WTC11 (cell line): ENCODE measurements at regions not wholly inside any gene's neighbourhood (a gene's known extent, or its start where the extent isn't known, plus 50 kb on each side); places are given as distances from the start of the nearest gene placed in this dataset.

ENCODE experiments used
- ATAC-seq: fragments of 200-7000 bp; cut with Tn5 transposase; 2 replicates; pipeline ENCODE4 v1.10.0; 2021; ENCODE audit warnings: mild to moderate bottlenecking, moderate library complexity
- CTCF ChIA-PET: fragments of 300-600 bp; sonication (Branson Sonifier 250); formaldehyde crosslinking; loops from one replicate; lab custom pipeline; 2021; ENCODE audit warnings: antibody characterized with exemption; lab: Charles Lee
- POLR2A ChIA-PET: fragments of 350-600 bp; sonication (Branson Sonifier 250); formaldehyde crosslinking; loops from one replicate; lab custom pipeline; 2021; ENCODE audit warnings: antibody characterized with exemption; lab: Charles Lee
- DNase-seq: peaks from one replicate; pipeline ENCODE4 v3.0.0; 2021; ENCODE audit warnings: low spot score
- H3K27ac Mint-ChIP-seq: 2 replicates; pipeline ENCODE4 v1.8.0; 2021; ENCODE audit warnings: mixed read lengths
- H3K27me3 Mint-ChIP-seq: 2 replicates; pipeline ENCODE4 v1.8.0; 2021; ENCODE audit warnings: low read depth, mild to moderate bottlenecking, moderate library complexity, mixed read lengths
- H3K36me3 Mint-ChIP-seq: 2 replicates; pipeline ENCODE4 v1.8.0; 2021; ENCODE audit warnings: mixed read lengths
- H3K4me1 Mint-ChIP-seq: 2 replicates; pipeline ENCODE4 v1.8.0; 2022; ENCODE audit warnings: mixed read lengths
- H3K4me3 Mint-ChIP-seq: 2 replicates; pipeline ENCODE4 v1.8.0; 2021; ENCODE audit warnings: mild to moderate bottlenecking, moderate library complexity, mixed read lengths
- H3K9me3 Mint-ChIP-seq: 2 replicates; pipeline ENCODE4 v1.8.0; 2021; ENCODE audit warnings: mixed read lengths
- CBFB ChIP-seq: sonication (generic); formaldehyde crosslinking; IDR thresholded peaks from 2 replicates; pipeline ENCODE4 v1.8.1; 2022; ENCODE audit warnings: mild to moderate bottlenecking, low read depth, missing genetic modification reagents
- E2F1 ChIP-seq: sonication (generic); formaldehyde crosslinking; IDR thresholded peaks from 2 replicates; pipeline ENCODE4 v1.8.0; 2022; ENCODE audit warnings: mild to moderate bottlenecking, missing genetic modification reagents
- E2F4 ChIP-seq: sonication (generic); formaldehyde crosslinking; IDR thresholded peaks from 2 replicates; pipeline ENCODE4 v1.8.1; 2022; ENCODE audit warnings: low read depth, mild to moderate bottlenecking, moderate library complexity, missing genetic modification reagents, borderline replicate concordance
- FOXP4 ChIP-seq: sonication (generic); formaldehyde crosslinking; IDR thresholded peaks from 2 replicates; pipeline ENCODE4 v1.8.0; 2022; ENCODE audit warnings: mild to moderate bottlenecking, missing genetic modification reagents
- GTF2I ChIP-seq: fragments of 250-450 bp; sonication (Bioruptor Pico); conservative IDR thresholded peaks from 2 replicates; pipeline ENCODE4 v1.4.0; 2021; ENCODE audit warnings: mild to moderate bottlenecking
- NR1H2 ChIP-seq: sonication (generic); formaldehyde crosslinking; IDR thresholded peaks from 2 replicates; pipeline ENCODE4 v1.9.0; 2021; ENCODE audit warnings: mild to moderate bottlenecking, moderate library complexity, missing genetic modification reagents
- NR2C2 ChIP-seq: sonication (generic); formaldehyde crosslinking; IDR thresholded peaks from 2 replicates; pipeline ENCODE4 v1.8.0; 2022; ENCODE audit warnings: mild to moderate bottlenecking, missing genetic modification reagents
- OVOL2 ChIP-seq: fragments of 250-450 bp; sonication (Bioruptor Pico); IDR thresholded peaks from 2 replicates; pipeline ENCODE4 v1.9.0; 2021; ENCODE audit warnings: mild to moderate bottlenecking, borderline replicate concordance
- PRRX2 ChIP-seq: fragments of 250-450 bp; sonication (Bioruptor Pico); IDR thresholded peaks from 2 replicates; pipeline ENCODE4 v1.8.0; 2021; ENCODE audit warnings: mild to moderate bottlenecking
- RORB ChIP-seq: fragments of 250-450 bp; sonication (Bioruptor Pico); IDR thresholded peaks from 2 replicates; pipeline ENCODE4 v1.9.0; 2021; ENCODE audit warnings: mild to moderate bottlenecking
- ZMAT4 ChIP-seq: fragments of 250-450 bp; sonication (Bioruptor Pico); IDR thresholded peaks from 2 replicates; pipeline ENCODE4 v1.9.0; 2021; ENCODE audit warnings: mild to moderate bottlenecking
- TF ChIP-seq, protein P1 (sequence below): sonication (generic); formaldehyde crosslinking; IDR thresholded peaks from 2 replicates; pipeline ENCODE4 v1.8.1; 2022; ENCODE audit warnings: missing genetic modification reagents, borderline replicate concordance
- TF ChIP-seq, protein P2 (sequence below): sonication (generic); formaldehyde crosslinking; IDR thresholded peaks from 2 replicates; pipeline ENCODE4 v1.8.1; 2023; ENCODE audit warnings: mild to moderate bottlenecking, missing genetic modification reagents

DNA sequence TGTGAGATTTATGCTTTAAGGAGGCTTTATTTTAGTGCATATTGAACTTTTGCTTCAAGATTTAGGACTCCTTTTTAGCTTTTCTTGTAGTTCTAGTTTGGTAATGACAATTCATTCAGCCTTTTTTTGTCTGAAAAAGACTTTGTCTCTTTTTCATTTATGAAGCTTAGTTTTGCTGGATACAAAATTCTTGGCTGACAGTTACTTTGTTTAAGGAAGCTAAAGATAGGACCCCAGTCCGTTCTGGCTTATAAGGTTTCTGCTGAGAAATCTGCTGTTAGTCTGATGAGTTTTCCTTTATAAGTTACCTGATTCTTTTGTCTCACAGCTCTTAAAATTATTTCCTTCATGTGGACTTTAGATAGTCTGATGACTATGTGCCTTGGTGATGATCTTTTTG, 142.8 kb upstream of the B3GAT2 start:
- DNase-seq: no peak
- H3K36me3 Mint-ChIP-seq: peaks cover 16% of the 10 kb centered on the region
- H3K27me3 Mint-ChIP-seq: no peaks in the 10 kb centered on the region; the same call in 1 of the 2 replicates
- ChIA-PET POLR2A (no interaction called here), CTCF (no interaction called here)
- peaks cover 51% of the 10 kb centered on the region for H3K9me3 Mint-ChIP-seq
- no peak overlapping the region for H3K27ac Mint-ChIP-seq
- no peaks in the 10 kb centered on the region for H3K4me1 Mint-ChIP-seq
- no peak overlapping the region for H3K4me3 Mint-ChIP-seq
- no peak for ATAC-seq
- TF ChIP-seq, protein P1, sequence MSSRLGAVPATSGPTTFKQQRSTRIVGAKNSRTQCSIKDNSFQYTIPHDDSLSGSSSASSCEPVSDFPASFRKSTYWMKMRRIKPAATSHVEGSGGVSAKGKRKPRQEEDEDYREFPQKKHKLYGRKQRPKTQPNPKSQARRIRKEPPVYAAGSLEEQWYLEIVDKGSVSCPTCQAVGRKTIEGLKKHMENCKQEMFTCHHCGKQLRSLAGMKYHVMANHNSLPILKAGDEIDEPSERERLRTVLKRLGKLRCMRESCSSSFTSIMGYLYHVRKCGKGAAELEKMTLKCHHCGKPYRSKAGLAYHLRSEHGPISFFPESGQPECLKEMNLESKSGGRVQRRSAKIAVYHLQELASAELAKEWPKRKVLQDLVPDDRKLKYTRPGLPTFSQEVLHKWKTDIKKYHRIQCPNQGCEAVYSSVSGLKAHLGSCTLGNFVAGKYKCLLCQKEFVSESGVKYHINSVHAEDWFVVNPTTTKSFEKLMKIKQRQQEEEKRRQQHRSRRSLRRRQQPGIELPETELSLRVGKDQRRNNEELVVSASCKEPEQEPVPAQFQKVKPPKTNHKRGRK (CRISPR knock-in tag): no peak
- no peak for TF ChIP-seq CBFB (CRISPR knock-in tag)
- no peak for TF ChIP-seq NR1H2 (CRISPR knock-in tag)
- TF ChIP-seq NR2C2 (CRISPR knock-in tag): no peak
- no peak for TF ChIP-seq E2F1
- TF ChIP-seq GTF2I (CRISPR knock-in tag): no peak
- no peak for TF ChIP-seq ZMAT4 (CRISPR knock-in tag)
- TF ChIP-seq, protein P2, sequence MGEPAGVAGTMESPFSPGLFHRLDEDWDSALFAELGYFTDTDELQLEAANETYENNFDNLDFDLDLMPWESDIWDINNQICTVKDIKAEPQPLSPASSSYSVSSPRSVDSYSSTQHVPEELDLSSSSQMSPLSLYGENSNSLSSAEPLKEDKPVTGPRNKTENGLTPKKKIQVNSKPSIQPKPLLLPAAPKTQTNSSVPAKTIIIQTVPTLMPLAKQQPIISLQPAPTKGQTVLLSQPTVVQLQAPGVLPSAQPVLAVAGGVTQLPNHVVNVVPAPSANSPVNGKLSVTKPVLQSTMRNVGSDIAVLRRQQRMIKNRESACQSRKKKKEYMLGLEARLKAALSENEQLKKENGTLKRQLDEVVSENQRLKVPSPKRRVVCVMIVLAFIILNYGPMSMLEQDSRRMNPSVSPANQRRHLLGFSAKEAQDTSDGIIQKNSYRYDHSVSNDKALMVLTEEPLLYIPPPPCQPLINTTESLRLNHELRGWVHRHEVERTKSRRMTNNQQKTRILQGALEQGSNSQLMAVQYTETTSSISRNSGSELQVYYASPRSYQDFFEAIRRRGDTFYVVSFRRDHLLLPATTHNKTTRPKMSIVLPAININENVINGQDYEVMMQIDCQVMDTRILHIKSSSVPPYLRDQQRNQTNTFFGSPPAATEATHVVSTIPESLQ (CRISPR knock-in tag): no peak
- TF ChIP-seq E2F4 (CRISPR knock-in tag): no peak
- TF ChIP-seq PRRX2 (CRISPR knock-in tag): no peak
- TF ChIP-seq FOXP4: no peak
- no peak for TF ChIP-seq OVOL2 (CRISPR knock-in tag)
- no peak for TF ChIP-seq RORB (CRISPR knock-in tag)

DNA sequence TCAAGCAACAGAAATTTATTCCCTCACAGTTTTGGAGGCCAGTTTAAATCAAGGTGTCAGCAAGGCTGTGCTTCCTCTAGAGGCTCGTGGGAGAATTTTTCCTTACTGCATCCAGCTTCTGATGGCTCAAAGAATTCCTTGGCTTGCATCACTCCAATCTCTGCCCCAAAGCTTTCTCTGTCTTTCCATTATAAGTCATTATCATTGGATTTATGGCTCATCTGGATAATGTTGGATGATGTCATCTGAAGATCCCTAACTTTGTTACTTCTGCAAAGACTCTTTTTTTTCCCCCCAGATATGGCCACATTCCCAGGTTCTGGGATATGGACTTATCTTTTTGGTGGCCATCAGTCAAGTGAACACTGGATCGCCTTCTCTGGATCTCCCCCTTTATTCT, 146.3 kb upstream of the B3GAT2 start:
- H3K36me3 Mint-ChIP-seq: peaks cover 16% of the 10 kb centered on the region
- ATAC-seq: no peak
- TF ChIP-seq, protein P1 (CRISPR knock-in tag): no peak
- no peak for TF ChIP-seq E2F4 (CRISPR knock-in tag)
- no peak for TF ChIP-seq E2F1
- TF ChIP-seq, all 79 proteins: peak for 0
- Mint-ChIP-seq H3K9me3 (peaks cover 32% of the 10 kb centered on the region), H3K4me3 (no peak overlapping the region), H3K4me1 (peaks cover 22% of the 10 kb centered on the region), H3K27me3 (no peaks in the 10 kb centered on the region; the same call in 1 of the 2 replicates), H3K27ac (no peak overlapping the region)
- POLR2A ChIA-PET: no interaction called here
- CTCF ChIA-PET: no interaction called here
- no peak for DNase-seq
